ENCODE measurements at regions not wholly inside any gene's neighbourhood (a gene's known extent, or its start where the extent isn't known, plus 50 kb on each side); places are given as distances from the start of the nearest gene placed in this dataset.

- no peak overlapping the region for H3K27ac ChIP-seq (ENCODE audit: insufficient read depth, low read depth, low read length)
- no peaks in the 10 kb centered on the region for H3K9me3 ChIP-seq (replicated peaks; ENCODE audit: control insufficient read depth, insufficient read depth, low read length)
- ChIA-PET POLR2A (no interaction called here), CTCF (no interaction called here)
- H3K79me2 ChIP-seq (ENCODE audit: control insufficient read depth, insufficient read depth, low read length) = no peaks in the 10 kb centered on the region
- no peaks in the 10 kb centered on the region for H3K27me3 ChIP-seq (ENCODE audit: control insufficient read depth in 2 of 2, insufficient read depth in 2 of 2, low read length in 2 of 2)
- dilution Hi-C loops (cut with MboI; ENCODE audit: extremely low pct_ligation_motif_present, low sequenced_read_pairs) (no loop called here), intact Hi-C loops (cut with micrococcal nuclease) (no loop called here)
- FAIRE-seq (no peak), DNase-seq (ENCODE audit: low read depth, low spot score) (no peak)
- TF ChIP-seq EZH2 (IDR thresholded peaks at IDR 0.05; ENCODE audit: borderline replicate concordance, low read depth, low read length, severe bottlenecking) (no peak), CTCF (IDR thresholded peaks at IDR 0.05; ENCODE audit: extremely low read depth in 1 of 2, insufficient read depth in 1 of 2, low read depth in 1 of 2, low read length in 2 of 2) (no peak), JUN (IDR thresholded peaks at IDR 0.05; ENCODE audit: borderline replicate concordance, insufficient read depth, insufficient read length, low read depth) (no peak), POLR2AphosphoS5 (IDR thresholded peaks at IDR 0.05; ENCODE audit: insufficient read depth, low read depth, low read length) (no peak), FOS (IDR thresholded peaks at IDR 0.05; ENCODE audit: borderline replicate concordance, insufficient read depth, low read length) (no peak), MYC (IDR thresholded peaks at IDR 0.05; ENCODE audit: low read depth, low read length) (no peak), GATA2 (IDR thresholded peaks at IDR 0.05; ENCODE audit: insufficient read depth, insufficient read length, low read depth, low read length) (no peak), MAX (IDR thresholded peaks at IDR 0.05; ENCODE audit: insufficient read depth, insufficient read length) (no peak), POLR2A (IDR thresholded peaks at IDR 0.05; ENCODE audit: low read depth, low read length) (no peak)
- H3K4me3 ChIP-seq (replicated peaks in 1 of 3; ENCODE audit: insufficient read depth in 1 of 3, low read depth in 1 of 3, low read length in 3 of 3) = no peak overlapping the region
- no peaks in the 10 kb centered on the region for H3K36me3 ChIP-seq (ENCODE audit: control insufficient read depth in 2 of 2, extremely low read depth in 1 of 2, insufficient read depth in 2 of 2, low read length in 2 of 2)
- no peak overlapping the region for H2AFZ ChIP-seq (ENCODE audit: low read depth, low read length)
- no TSS peak for BruUV-seq (replicated peaks)
- H3K9ac ChIP-seq (replicated peaks; ENCODE audit: extremely low read depth, insufficient read depth, low read length) = no peak overlapping the region
- H3K4me2 ChIP-seq (ENCODE audit: insufficient read depth, low read length) = no peak overlapping the region
- H4K20me1 ChIP-seq (replicated peaks; ENCODE audit: control insufficient read depth, extremely low read depth, insufficient read depth, low read length) = no peaks in the 10 kb centered on the region
- H3K4me1 ChIP-seq (ENCODE audit: control insufficient read depth, extremely low read depth, insufficient read depth, low read length) = no peaks in the 10 kb centered on the region
- no peaks in the 10 kb centered on the region for H3K9me1 ChIP-seq (replicated peaks; ENCODE audit: control insufficient read depth, extremely low read depth, insufficient read depth, low read length)
Measured at GRCh38 chr13:76772241-76772640, 114.0 kb downstream of the KCTD12 start.

Measured in endothelial cell of umbilical vein (primary cell).